Stimulated activated CD8-positive, alpha-beta memory T cell treated with anti-CD3 and anti-CD28 coated beads, Interleukin-12 subunit alpha, Interleukin-12 subunit beta, amount 100 ng/mL, for 1 hour (primary cell): ENCODE measurements at regions not wholly inside any gene's neighbourhood (a gene's known extent, or its start where the extent isn't known, plus 50 kb on each side); places are given as distances from the start of the nearest gene placed in this dataset.

Experiments used
- DNase-seq: peaks from one replicate; pipeline ENCODE4 v3.0.0-alpha.2; 2020; ENCODE audit warnings: low read depth

DNA sequence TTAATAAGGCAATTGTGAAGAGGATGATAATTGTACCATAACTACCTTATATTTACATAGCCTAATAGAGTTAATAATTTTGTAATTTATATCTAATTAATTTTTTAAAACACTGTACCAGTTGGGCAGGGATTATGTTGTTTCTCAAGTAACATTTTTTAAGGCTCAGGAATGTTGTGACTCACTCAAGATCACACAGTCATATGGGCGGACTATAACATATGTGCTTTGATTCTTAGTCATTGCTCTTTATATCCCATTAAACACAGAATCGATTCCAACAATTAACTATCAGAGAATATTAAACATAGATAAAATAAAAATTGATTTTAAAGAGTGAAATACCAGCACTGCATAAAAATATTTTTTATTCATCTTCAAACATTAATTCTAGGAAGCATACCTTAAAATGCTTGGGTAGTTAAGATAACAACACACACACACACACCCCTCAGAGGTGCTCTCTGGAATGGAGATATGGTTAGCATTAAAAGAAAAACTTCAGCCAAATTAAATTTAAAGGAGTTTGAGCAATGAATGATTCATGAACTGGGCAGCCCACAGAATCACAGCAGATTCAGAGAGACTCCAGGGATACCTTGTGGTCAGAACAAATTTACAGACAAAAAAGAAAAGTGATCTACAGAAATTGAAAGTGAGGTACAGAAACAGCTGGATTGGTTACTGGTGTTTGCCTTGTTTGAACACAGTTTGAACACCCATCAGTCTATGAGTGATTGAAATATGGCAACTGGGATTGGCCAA is 869.4 kb upstream of the ID2 start:
- DNase-seq: no peak

DNA sequence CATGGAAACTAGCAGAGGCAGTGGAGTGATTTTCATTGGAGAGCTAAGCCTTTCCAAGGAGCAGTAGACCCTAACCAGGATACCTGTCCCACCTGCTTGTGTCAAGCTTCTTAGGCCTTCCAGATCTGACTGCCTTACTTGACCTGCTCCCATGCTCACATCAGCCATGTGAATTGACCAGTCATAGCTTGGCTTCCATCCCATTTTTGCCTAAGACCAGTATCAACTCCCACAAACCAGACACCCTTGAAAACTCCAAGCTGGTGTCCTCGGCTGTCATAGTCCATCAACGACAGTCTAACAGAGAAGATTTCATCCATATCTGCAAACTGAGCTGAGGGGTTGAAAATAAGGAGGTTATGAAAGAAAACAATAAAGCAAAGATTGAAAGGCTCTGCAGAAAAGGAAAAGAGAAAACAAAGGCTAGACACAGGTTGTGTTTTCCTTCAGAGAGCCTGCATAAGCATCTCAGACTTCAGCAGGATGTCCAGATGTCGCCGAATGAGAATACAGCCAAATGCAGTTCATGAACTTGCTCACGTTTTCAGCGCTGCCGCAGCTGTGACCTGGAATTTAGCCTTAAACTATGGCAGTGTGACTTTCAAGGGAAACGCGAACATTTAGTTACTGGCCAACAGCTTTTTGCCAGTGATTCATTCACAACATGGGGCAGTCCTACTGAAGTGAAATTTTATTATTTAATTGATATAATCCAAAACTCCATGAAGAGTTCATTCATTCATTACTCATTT is 868.1 kb upstream of the ID2 start:
- DNase-seq: no peak

DNA sequence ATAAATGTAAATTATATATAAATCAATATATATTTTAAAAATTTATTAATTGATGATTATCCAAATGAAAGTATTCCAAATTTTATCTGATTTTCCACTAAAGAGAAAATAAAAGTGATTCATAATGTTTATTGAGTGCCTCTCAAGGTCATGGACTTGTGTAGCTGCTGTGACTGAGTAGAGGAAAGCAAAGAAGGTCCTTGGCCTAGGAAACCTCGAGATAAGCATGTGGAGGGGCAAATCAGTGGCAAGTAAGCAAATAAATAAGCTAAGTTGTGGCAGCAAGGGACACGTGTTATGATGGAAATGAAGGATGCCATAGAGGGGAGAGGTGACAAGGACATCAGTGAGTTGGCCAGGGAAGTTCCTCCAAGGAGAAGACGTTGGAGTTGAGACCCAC is 866.1 kb upstream of the ID2 start:
- DNase-seq: no peak

- DNase-seq: no peak
These were observed 865.6 kb upstream of the ID2 start for GRCh38 chr2:7816233-7816632.

GRCh38 chr2:7816944-7817343 is 864.9 kb upstream of the ID2 start:
- DNase-seq: no peak

DNA sequence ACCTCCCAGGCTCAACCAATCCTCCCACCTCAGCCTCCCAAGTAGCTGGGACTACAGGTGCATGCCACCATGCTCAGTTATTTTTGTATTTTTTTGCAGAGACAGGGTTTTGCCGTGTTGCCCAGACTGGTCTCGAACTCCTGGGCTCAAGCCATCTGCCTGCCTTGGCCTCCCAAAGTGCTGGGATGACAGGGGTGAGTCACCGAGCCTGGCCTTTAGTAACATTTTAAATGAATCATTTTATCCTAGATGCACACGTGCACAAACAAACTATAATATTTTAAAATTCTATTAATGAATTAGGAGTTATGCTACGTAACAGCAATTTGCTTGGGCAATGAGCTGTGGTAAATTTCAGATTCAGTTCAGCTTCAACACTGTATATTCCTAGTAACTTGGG is 862.5 kb upstream of the ID2 start:
- DNase-seq: no peak

- DNase-seq: no peak
These were observed 862.0 kb upstream of the ID2 start for GRCh38 chr2:7819850-7820249.

DNA sequence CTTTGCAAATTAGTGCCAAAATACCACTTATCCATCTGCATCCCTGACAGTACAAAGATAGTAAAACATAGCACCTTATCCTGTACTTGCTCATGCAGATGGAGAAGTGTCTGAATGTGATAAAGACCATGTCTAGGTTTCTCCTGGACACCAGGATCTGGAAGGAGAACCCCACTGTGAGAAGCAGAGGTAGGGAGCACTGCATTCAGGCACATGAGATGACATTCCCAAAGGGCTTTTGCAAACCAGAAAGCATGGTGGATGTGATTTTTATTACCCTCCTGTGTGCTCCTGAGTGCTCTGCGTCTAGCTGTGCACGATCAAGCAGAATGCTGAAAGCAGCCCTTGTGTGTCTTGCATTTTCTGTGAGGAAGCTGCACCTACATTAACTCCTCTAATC is 857.6 kb upstream of the ID2 start:
- no peak for DNase-seq

DNA sequence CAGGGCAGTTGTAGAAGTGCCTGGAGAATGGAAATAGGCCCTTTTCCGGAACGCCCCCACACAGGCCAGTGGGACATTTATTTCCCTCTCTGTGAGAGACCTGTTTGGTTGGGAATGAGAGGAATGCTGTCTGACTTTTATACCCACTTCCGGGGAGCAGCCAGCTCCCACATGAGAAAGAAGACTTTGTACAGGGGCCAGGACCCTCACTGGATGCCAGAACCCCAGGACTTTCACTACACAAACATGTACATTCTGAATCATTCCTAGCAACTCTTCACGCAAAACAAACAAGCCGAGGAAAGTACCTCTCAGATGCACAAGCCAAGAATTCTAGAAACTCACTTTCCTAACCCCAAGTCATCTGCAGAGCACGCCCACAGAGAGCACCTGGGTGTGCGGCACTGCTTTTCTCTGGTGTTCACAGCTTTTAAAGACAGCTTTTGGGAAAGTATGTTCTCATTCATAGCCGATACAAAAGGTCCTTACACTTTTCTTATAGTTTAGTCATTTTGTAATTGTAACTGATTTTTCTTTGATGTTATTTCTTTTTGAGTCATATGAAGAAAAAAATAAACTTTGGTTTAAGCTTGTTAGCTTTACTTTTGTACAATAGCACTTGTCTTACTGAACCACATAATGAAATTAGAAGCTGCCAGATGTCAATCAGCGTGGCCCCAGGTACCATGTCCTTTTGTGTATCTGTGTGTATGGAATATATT is 856.1 kb upstream of the ID2 start:
- DNase-seq: no peak

DNA sequence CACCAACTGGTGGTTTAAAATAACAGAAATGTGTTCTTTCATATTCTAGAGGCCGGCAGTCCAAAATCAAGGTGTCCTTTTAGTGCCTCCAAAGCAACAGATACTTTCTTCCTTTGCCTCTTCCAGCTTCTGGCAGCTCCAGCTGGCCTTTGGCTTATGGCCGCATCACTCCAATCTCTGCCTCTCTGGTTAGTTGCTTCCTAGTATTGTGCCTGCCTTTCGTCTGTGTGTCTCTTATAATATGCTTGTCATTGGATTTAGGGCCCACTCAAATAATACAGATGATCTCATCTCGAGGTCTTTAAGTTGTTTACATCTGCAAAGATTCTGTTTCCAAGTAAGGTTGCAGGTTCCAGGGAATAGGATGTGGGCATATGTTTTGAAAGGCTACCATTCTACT is 855.2 kb upstream of the ID2 start:
- no peak for DNase-seq

- no peak for DNase-seq
These were observed 852.6 kb upstream of the ID2 start for GRCh38 chr2:7829241-7829640.

GRCh38 chr2:7830616-7831015 is 851.2 kb upstream of the ID2 start:
- no peak for DNase-seq

DNA sequence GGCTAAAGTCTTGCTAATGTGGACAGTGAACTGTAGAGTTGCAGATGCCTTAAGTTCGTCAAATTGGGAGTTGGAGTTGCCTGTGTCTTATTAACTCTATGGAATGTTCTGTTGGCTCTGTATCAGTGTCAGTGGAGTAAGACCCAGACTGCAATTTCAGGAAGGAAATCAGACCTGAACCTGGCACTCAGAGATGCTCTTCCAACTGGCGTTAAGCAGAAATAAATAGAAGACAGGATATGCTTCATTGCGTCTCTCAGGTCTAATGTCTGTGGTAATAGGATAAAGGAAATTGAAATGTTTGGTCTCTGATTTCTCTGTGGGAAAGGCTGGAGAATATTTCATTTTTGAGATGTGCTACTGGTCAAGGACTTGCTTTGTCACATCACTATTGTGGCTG is 846.7 kb upstream of the ID2 start:
- DNase-seq: no peak

GRCh38 chr2:7835693-7836680 is 845.9 kb upstream of the ID2 start:
- no peak for DNase-seq

DNA sequence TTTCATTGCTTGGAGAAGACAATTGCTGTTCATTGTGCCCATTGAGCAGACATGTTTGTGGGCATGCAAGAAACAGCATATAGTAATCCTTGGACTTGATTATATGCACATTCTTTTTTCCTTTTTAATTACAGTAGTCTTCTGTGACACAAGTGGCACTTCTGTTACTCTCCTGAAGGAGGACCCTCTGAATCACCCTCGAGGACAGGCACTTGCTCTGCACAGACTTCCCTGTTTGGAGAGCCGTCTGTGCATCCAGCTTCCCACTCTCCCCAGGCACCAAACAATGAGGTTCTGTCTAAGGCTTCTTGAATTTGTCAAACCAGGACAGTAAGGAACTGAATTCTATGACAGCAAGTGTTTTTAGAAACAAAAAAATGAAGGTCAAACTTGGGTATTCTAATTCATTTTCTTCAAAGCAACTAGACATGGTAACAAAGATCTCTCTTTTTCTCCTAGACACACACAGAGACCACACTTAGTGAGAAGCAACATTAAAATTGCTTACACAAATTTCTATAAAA is 844.6 kb upstream of the ID2 start:
- no peak for DNase-seq

- DNase-seq: no peak
These were observed 843.2 kb upstream of the ID2 start for GRCh38 chr2:7838669-7839068.

GRCh38 chr2:7840651-7841380 is 841.0 kb upstream of the ID2 start:
- DNase-seq: no peak

DNA sequence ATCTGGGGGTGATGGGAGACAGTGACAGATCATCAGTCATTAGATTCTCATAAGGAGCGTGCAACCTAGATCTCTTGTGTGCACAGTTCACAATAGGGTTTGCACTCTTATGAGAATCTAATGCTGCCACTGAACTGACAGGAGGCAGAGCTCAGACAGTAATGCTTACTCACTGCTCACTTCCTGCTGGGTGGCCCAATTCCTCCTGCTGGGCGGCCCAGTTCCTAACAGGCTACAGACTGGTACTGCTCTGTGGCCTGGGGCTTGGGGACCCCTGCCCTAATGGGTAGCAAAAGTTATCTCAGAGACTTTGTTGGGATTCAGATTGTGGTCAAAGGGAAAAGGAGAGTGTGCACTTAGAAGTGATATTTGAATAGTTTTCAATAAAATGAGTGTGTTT is 840.1 kb upstream of the ID2 start:
- DNase-seq: no peak

DNA sequence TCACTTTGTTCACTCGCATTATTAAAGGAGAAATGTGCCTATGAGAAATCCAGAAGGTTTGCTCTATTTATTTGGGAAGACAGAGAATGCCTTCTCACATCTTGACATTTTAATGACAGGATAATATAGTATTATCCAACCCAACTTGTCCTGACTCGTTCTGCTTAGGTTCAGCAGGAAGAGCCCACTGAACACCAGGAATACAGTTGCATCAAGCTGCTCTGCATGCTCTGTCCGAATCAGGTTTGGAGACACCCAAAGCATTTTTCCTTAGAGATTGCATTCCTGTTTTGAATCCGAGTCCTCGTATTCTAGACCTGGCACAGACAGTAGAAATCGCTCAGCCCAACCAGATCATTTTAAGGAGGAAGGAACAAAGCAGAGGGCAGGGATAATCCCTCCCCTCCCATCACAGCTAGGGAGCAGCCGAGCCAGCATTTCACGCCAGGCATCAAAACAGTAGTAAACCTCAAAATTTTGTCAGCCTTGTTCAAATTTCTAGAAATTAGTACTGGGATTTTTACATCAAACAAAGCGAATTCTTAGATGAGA is 837.4 kb upstream of the ID2 start:
- no peak for DNase-seq

DNA sequence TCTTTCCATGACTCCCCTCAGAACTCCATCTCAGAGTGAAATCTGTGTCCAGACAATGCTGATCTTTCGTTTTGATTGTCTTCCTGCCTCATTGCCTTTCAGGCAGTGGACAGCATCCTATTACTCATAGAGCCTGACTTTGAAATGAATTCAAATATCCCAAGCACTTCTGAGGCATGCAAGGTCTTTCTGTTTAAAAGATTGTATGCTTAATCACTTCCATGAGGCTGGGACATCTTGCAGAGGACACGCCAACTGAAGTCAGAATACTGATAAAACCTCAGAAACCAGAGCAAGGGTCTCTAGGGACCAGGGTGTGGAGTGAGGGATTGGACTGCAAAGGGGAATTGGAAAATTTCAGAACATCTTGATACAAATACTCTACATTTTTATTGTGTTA is 836.5 kb upstream of the ID2 start:
- no peak for DNase-seq

- no peak for DNase-seq
These were observed 835.2 kb upstream of the ID2 start for GRCh38 chr2:7846607-7847006.
